ENCODE measurements at regions not wholly inside any gene's neighbourhood (a gene's known extent, or its start where the extent isn't known, plus 50 kb on each side); places are given as distances from the start of the nearest gene placed in this dataset.

DNA sequence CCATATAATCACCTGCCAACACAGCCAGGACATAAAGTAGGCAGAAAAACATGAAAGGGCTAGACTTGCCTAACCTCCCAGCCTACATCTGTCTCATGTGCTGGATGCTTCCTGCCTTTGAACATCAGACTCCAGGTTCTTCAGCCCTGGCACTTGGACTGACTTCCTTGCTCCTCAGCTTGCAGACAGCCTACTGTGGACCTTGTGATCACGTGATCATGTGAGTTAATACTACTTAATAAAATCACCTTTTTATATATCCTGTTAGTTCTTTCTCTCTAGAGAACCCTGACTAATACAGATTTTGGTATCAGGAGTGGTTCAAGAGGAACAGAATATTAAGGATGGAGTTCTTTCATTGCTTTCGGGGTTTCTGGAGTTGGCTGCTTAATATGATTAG is 2867.6 kb downstream of the PCDH9 start:
- TF ChIP-seq, protein P1, sequence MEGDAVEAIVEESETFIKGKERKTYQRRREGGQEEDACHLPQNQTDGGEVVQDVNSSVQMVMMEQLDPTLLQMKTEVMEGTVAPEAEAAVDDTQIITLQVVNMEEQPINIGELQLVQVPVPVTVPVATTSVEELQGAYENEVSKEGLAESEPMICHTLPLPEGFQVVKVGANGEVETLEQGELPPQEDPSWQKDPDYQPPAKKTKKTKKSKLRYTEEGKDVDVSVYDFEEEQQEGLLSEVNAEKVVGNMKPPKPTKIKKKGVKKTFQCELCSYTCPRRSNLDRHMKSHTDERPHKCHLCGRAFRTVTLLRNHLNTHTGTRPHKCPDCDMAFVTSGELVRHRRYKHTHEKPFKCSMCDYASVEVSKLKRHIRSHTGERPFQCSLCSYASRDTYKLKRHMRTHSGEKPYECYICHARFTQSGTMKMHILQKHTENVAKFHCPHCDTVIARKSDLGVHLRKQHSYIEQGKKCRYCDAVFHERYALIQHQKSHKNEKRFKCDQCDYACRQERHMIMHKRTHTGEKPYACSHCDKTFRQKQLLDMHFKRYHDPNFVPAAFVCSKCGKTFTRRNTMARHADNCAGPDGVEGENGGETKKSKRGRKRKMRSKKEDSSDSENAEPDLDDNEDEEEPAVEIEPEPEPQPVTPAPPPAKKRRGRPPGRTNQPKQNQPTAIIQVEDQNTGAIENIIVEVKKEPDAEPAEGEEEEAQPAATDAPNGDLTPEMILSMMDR (IDR thresholded peaks at IDR 0.05) = no peak
- no peak for TF ChIP-seq POLR2A (IDR thresholded peaks at IDR 0.05)

All from suprapubic skin (tissue), 3 donors.